ENCODE measurements at regions not wholly inside any gene's neighbourhood (a gene's known extent, or its start where the extent isn't known, plus 50 kb on each side); places are given as distances from the start of the nearest gene placed in this dataset.

GRCh38 chr17:55584055-55584685 is 72.9 kb upstream of the SMIM36 start:
- TF ChIP-seq POLR2AphosphoS5 (IDR thresholded peaks at IDR 0.05; ENCODE audit: low read depth, low read length) (no peak), CTCF (IDR thresholded peaks at IDR 0.05; ENCODE audit: control extremely low read depth in 1 of 3, insufficient read depth in 1 of 3, low read depth in 1 of 3, low read length in 3 of 3) (no peak)

All from H1 (cell line).